ENCODE measurements at regions not wholly inside any gene's neighbourhood (a gene's known extent, or its start where the extent isn't known, plus 50 kb on each side); places are given as distances from the start of the nearest gene placed in this dataset.

GRCh38 chr2:72050734-72051133 is 96.9 kb downstream of the CYP26B1 start:
- TF ChIP-seq CTCF (IDR thresholded peaks at IDR 0.05) (no peak), POLR2A (IDR thresholded peaks at IDR 0.05) (no peak)
